ENCODE measurements at regions not wholly inside any gene's neighbourhood (a gene's known extent, or its start where the extent isn't known, plus 50 kb on each side); places are given as distances from the start of the nearest gene placed in this dataset.

DNA sequence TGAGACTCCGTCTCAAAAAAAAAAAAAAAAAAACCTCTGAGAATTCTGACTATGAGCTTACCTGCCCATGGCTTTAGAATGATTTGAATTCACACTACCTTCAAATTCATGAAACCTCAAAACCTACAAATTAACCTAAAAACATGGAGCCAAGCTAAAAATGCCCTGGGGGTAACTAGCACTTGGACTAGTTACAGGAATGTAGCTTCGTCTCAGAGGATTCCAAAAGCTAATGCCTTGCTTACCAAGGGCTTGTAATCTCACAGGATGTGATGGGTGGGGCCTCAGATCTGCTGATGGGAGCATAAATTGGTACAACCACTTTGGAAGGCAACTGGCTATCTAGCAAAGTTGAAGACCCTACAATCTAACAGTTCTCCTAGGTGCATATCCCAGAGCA, 79.4 kb upstream of the SPRY1 start:
- no peak for DNase-seq (ENCODE audit: low spot score)

DNA sequence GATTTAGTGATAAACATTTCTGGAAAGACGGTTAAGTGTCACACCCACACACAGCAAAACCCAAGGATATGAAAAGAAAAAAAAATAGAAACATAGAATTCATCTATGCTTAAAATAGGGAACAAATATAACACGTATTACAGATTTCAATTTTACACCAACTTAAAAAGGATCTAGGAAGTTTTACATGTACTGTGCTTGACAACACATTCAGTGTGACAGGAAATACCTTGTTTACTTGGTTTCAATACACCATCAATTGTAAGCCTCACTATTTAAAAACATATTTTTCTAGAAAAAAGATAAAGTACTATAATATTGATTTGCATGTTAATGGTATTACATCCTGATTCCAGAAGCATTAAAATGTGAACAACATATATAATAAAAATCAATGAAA, 77.0 kb upstream of the SPRY1 start:
- no peak for DNase-seq (ENCODE audit: low spot score)

DNA sequence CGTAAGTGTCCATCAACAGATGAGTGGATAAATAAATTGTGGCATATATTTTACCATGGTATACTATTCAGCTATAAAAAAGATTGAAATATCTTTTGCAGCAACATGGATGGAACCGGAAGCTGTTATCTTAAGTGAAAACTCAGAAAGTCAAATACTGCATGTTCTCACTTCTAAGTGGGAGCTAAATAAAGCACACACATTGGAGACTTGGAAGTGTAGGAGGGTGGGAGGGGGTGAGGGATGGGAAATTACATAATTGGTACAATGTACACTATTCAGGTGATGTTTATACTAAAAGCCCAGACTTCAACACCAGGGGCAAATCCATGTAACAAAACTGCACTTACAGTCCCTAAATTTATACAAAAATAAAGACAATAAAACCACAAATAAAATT, 72.6 kb upstream of the SPRY1 start:
- no peak for DNase-seq (ENCODE audit: low spot score)

DNA sequence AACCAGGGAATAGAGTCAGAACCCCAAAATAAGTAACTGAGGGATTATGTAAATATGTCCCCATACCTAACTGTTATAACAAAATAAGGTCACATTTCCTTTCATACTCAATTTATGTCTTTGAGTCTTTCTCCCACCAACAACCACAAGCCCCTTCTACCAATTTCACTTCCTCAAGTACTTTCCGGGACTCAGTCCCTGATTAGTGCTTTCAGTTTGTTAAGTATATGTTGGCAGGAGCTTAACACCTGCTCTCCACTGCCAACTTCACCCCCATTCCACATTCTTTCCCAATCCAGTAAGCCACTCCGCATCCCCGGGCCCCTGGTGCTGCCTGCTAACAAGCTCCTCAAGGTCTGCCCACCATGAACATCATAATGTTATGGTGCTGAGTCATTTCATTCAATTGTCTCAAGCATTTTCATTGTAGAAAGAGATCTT, 71.3 kb upstream of the SPRY1 start:
- DNase-seq (ENCODE audit: low spot score) = no peak

DNA sequence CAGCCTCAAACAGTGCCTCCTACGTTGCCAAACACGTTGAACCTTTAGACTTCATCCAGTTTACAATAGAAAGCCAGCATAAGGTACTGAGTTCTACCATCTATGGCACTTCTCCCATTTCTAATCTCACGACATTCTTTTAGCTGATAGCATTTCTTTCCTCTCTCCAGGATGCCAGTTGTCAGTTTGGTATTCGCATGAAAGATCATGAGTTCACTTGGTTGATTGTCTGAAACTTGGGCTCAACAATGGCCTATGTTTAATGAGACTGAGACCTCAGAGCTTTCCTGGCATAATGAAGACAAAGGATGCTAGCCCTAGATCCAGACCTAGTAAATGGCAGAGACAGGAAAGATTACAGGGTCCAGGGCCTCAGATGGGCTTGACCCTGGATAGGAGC, 69.2 kb upstream of the SPRY1 start:
- no peak for DNase-seq (ENCODE audit: low spot score)

DNA sequence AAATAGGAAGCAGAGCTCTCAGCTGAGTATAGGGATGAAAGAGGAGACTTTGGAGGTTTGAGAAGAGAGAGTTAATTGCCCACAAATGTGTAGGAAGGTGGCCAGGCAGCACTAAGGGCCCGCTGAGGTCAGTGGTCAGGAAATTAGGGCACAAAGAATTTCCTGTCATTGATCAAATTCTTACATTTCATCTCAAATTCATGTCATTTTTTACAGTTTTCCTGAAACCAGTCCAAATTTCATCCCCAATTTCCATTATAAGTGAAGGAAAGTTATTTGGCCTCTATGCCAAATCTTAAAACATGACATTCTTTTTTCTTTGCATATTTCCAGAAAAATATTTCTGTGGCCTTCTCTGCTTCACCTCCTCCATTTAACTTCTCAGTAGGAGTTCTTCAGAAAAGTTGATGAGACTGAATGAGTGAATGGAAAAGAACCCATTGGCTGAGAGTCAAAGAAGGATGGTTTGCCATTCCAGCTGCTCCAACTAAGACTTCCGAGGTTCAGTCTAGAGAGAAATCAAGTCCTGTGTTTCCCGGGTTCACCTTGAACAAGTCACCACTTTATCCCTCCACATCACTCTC, 68.7 kb upstream of the SPRY1 start:
- DNase-seq (ENCODE audit: low spot score) = no peak

DNA sequence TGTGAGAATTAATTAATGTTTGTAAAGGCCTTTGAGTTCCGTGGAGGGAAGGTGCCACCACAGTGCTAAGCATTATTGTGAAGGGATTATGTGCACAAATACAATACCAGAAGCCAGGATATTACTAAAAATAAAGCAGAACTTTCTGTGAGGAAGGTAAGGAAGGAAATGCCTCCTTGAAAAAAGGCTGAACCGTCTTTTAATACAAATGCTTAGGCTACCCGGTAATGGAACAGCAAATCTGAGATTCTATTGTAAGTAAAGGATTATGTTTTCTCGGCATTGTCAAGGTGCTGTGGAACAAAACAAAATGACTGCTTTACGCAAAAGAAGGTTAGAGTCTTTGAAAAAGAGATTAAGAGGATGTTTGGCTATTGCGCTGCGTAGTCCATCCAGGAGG, 57.9 kb upstream of the SPRY1 start:
- no peak for DNase-seq (ENCODE audit: low spot score)

DNA sequence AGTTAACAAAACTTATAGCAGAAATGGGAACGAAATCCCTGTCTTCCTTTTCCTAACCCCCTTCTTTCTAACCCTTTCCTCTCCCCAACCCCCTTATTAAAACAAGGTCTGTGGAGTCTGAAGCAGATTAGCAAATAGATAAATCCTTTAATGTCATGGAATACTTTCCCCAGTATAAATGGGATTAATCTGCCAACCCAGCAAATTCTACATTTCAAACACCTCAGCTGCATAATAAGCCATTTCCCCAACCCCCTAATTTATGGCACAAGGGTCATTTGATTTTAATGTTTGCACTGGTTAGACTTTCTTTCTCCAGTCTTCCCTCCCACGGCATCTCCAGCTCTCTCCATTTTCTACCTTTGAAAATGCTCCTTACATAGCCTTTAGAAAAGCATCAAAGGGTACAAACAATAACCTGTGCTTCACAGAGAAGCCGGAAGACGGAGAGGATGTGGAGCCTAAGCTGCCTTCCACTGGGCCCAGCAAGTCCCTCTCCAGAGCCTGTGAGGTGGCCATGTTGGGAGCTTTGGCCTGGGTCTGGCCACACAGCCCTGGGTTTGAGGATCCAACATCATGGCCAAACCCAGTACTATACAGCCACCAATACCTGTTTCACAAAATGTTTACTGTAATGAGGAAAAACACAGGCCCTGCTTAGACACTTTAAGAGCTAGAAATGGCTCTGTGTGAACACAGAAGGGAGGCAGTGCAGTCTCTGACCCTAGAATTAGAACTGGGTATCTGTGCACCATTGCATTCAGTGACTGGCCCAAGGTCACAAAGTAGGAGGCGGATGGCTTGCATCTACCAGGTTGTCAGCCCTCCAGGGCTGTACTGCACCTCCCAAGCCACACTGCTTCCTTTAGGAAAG, 56.9 kb upstream of the SPRY1 start:
- DNase-seq (ENCODE audit: low spot score) = no peak

DNA sequence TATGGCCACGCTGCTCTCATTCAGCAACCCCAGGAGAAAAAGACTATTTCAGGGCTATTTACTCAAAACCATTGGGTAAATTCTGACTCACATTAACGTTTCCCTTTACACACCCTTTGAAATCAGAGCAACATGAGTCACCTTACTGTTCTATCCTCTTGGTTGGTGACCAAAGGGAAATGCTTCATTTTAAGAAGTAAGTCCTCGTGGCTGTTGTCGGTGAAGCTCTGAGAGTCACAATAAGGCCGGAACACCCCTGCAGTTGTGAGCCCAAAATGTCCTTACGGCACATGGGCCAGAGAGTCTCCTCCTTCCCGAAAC, 56.3 kb upstream of the SPRY1 start:
- no peak for DNase-seq (ENCODE audit: low spot score)

DNA sequence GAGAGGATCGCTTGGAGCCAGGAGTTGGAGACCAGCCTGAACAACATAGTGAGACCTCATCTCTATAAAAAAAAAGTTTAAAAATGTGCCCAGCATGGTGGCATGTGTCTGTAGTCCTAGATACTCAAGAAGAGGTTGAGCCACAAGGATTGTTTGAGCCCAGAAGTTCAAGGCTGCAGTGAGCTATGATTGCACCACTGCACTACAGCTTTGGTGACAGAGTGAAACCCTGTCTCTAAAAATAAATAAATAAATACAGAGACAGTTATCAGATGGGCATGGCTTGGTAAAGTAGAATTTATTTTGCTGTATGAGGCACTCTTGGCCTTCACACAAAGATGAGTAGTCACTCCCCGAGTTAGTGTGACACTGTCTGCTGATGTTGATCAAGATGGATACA, 54.1 kb upstream of the SPRY1 start:
- no peak for DNase-seq (ENCODE audit: low spot score)

DNA sequence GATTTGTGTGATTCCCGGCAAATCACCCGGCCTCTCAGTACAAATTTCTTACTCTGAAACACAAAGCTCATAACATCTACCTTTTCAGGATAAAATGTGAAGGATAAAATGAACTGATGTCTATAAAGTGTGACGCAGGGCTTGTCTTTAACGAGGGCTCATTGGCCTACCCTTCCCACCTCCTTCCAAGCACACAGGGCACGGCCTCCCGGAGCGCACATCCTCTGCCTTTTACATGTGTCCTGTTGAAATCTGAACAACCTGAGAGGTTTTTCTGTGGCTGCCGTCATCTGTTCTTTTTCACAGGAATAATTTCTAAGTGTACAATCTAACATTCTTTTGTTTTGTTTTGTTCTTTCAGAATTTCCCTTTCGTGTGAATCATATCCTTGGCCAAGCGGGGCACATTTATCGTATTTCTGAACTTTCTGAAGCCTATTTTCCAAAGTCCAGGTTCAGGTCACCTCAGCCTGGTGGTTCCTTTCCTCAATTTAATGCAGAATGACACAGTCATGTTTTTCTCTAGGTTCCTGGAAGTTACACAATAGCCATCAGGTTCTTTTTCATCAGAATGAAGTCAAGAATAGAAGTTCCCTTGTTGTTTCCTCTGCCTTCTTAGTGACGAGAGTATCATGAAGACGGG, 53.1 kb upstream of the SPRY1 start:
- DNase-seq (ENCODE audit: low spot score) = no peak

DNA sequence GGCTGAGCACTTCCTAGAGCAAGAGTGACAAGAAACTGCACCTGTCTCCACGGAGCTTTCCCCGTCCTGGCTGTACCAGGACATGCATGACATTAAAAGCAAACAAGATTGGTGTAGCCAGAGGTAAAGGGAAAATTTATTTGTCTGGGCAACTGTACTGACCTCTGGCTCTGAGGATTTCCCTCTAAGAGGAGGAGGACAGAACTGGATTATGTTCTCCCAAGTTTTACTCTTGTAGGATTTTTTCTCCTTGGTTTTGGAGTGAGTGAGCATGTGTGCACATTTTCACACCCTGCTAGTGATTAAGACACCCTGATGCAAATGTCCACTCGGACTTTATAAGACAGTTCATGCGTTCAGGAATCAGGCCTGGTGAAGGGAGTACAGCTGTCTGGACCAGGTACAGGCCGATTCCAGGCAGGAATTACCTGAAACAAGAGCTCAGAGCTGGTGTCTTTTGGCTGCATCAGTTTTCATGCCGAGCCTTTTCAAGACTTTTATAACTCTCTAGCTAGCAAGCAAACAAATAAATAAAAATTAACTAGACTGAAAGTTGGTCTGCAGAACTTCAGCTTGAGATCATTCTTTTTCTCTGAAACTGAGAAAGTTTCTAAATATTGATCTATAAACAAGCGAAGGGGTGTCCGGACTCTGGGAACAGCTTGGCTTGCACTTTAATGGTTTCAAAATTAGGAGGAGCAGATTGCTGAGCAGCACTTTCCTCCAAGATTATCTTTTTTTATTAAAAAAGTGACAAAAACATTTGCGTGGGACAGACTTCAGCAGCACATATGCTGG, 51.3 kb upstream of the SPRY1 start:
- no peak for DNase-seq (ENCODE audit: low spot score)

DNA sequence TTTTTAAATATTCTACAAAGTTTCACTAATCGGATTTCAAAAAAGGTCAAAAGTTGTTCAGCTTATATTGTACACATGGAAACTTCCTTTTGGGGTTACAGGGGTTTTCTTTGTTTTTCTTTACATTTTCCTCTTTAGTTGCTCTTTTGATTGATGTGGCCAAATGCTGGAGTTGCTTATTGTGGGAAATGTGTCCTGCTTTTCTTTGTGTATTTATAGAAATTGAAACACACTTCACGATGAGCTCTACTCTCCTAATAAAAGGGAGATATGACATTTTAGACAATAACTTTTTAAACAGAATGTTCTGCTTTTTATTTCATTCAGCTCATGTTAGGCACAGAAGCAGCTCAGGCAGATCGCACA, 50.7 kb upstream of the SPRY1 start:
- DNase-seq (ENCODE audit: low spot score) = no peak

DNA sequence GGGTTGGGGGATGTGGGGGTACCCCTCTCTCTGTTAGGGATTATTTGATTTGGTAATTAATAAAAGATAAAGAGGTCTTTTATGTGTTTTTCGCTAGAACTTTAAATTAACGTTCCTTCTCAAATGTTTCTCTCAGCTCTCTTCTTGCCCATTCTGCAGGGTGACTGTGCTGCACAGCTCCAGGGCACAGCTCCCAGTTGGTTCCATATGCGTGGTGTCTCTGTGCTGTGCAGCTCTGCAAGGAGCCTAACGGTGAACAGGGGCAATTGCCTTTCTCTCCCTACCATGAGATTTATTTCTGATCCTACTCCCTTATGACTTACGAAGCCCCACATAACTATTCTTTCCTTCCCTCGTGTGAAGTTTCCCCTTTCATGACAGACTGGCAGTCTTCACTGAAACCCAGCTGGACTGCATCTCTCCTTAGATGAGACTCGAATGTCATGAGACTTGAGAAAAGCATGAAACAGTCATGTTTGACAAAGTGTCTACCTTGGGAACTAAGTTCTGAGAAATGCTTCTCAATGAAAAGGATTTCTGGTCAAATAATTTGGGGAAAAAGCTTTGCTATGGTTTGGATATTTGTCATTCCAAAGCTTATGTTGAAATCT, 50.2 kb upstream of the SPRY1 start:
- DNase-seq (ENCODE audit: low spot score) = no peak

Small RNAs in the stretch of these regions (small RNA-seq; reads per million reads assigned to genes)
- gene AC026402.1 = 0 reads per million in 2 experiments

All from SK-N-DZ (cell line).